ENCODE measurements at regions not wholly inside any gene's neighbourhood (a gene's known extent, or its start where the extent isn't known, plus 50 kb on each side); places are given as distances from the start of the nearest gene placed in this dataset.

DNA sequence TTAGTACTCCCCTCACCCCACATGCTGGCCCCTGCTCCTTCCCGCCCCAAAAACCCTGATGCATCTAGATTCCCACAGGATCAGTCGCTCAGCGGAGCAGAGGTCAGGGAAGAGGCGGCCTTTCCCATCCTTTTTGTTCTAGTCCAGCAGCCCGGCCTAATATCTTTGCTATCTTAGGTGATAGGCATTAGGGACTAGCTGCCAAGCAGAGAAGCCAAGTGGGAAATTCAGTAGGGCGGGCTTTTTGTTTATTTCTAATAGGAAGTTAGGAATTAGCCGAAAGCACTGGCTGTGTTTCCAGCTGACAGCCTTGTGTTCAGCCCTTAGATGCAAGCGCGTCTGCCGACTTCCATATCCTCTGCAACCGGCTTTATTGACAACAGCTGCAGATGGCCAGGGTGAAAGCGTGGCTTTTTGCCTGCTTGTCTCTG lies 59.0 kb upstream of the BCAR3 start:
- no peak overlapping the region for H3K4me2 ChIP-seq
- no peaks in the 10 kb centered on the region for H3K4me1 ChIP-seq (ENCODE audit: insufficient read depth)
- H2AFZ ChIP-seq = no peak overlapping the region
- no peaks in the 10 kb centered on the region for H3K9me3 ChIP-seq (ENCODE audit: low read depth)
- DNase-seq (ENCODE audit: low spot score) = no peak
- H4K20me1 ChIP-seq (ENCODE audit: insufficient read depth, poor library complexity, severe bottlenecking) = no peaks in the 10 kb centered on the region
- H3K79me2 ChIP-seq = no peaks in the 10 kb centered on the region
- H3K36me3 ChIP-seq (replicated peaks; ENCODE audit: insufficient read depth, low read depth) = no peaks in the 10 kb centered on the region
- H3K27ac ChIP-seq = no peak overlapping the region
- no peaks in the 10 kb centered on the region for H3K27me3 ChIP-seq
- 60% methylated on average over 12 of the region's 12 CpGs for WGBS (ENCODE audit: low lambda C conversion rate, missing lambda C conversion rate)
- H3K4me3 ChIP-seq = no peak overlapping the region
- TF ChIP-seq EZH2 (IDR thresholded peaks at IDR 0.05; ENCODE audit: borderline replicate concordance) (no peak), EZH2phosphoT487 (IDR thresholded peaks at IDR 0.05; ENCODE audit: low read depth, severe bottlenecking, unreplicated experiment) (no peak)
- TF ChIP-seq, protein P1, sequence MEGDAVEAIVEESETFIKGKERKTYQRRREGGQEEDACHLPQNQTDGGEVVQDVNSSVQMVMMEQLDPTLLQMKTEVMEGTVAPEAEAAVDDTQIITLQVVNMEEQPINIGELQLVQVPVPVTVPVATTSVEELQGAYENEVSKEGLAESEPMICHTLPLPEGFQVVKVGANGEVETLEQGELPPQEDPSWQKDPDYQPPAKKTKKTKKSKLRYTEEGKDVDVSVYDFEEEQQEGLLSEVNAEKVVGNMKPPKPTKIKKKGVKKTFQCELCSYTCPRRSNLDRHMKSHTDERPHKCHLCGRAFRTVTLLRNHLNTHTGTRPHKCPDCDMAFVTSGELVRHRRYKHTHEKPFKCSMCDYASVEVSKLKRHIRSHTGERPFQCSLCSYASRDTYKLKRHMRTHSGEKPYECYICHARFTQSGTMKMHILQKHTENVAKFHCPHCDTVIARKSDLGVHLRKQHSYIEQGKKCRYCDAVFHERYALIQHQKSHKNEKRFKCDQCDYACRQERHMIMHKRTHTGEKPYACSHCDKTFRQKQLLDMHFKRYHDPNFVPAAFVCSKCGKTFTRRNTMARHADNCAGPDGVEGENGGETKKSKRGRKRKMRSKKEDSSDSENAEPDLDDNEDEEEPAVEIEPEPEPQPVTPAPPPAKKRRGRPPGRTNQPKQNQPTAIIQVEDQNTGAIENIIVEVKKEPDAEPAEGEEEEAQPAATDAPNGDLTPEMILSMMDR (IDR thresholded peaks at IDR 0.05; ENCODE audit: poor library complexity) = no peak
- no peaks in the 10 kb centered on the region for H3K9me2 ChIP-seq (replicated peaks; ENCODE audit: insufficient read depth)

DNA sequence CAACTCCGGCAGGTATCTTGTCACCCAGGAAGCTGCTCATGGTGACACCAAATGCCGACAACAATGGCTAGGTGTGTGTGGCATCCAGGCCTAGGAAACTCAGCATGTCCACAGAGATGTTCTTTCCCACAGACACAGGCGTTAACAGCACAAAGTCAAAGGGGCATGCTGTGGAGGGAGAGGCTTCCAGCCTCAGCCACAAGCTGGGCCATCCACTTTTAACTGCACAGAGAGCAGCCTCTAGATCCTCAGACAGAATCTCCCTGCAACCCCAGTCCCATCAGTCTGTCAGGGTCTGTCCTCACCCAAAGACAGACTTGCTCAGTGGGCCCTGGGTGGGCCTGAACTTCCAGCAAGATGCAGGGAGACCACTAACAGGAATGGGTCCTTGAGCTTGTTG lies 58.5 kb upstream of the BCAR3 start:
- Histone ChIP-seq H4K20me1 (ENCODE audit: insufficient read depth, poor library complexity, severe bottlenecking) (no peaks in the 10 kb centered on the region), H3K36me3 (replicated peaks; ENCODE audit: insufficient read depth, low read depth) (no peaks in the 10 kb centered on the region), H3K4me3 (no peak overlapping the region), H3K9me2 (replicated peaks; ENCODE audit: insufficient read depth) (no peaks in the 10 kb centered on the region), H3K27me3 (no peaks in the 10 kb centered on the region), H3K4me2 (no peak overlapping the region), H3K27ac (no peak overlapping the region), H3K9me3 (ENCODE audit: low read depth) (no peaks in the 10 kb centered on the region), H2AFZ (no peak overlapping the region), H3K4me1 (ENCODE audit: insufficient read depth) (no peaks in the 10 kb centered on the region), H3K79me2 (no peaks in the 10 kb centered on the region)
- TF ChIP-seq EZH2phosphoT487 (IDR thresholded peaks at IDR 0.05; ENCODE audit: low read depth, severe bottlenecking, unreplicated experiment) (no peak), EZH2 (IDR thresholded peaks at IDR 0.05; ENCODE audit: borderline replicate concordance) (no peak)
- TF ChIP-seq, protein P1 (IDR thresholded peaks at IDR 0.05; ENCODE audit: poor library complexity) = no peak
- 98% methylated on average over 3 of the region's 3 CpGs for whole genome bisulfite sequencing (ENCODE audit: low lambda C conversion rate, missing lambda C conversion rate)
- DNase-seq (ENCODE audit: low spot score) = no peak

DNA sequence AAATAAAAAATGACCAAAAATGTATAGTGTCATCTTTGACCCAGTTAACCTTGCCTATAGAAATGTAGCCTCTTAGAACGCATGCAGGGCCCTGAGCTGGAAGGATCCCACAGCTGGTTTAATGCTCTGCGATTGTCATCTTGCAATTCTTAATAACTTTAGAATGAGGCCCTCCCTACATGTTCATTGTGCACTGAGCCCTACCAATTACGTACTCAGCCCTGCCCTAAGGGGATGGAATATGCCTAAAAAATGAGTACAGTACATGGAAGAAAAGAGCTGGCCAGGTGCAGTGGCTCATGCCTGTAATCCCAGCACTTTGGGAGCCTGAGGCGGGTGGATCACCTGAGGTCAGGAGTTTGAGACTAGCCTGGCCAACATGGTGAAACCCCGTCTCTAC lies 57.8 kb upstream of the BCAR3 start:
- no peak overlapping the region for H3K4me3 ChIP-seq
- no peaks in the 10 kb centered on the region for H3K9me2 ChIP-seq (replicated peaks; ENCODE audit: insufficient read depth)
- H3K27me3 ChIP-seq = no peaks in the 10 kb centered on the region
- H3K79me2 ChIP-seq = no peaks in the 10 kb centered on the region
- no peaks in the 10 kb centered on the region for H3K9me3 ChIP-seq (ENCODE audit: low read depth)
- no peak for TF ChIP-seq EZH2phosphoT487 (IDR thresholded peaks at IDR 0.05; ENCODE audit: low read depth, severe bottlenecking, unreplicated experiment)
- H3K4me2 ChIP-seq = no peak overlapping the region
- 94% methylated on average over 5 of the region's 5 CpGs for WGBS (ENCODE audit: low lambda C conversion rate, missing lambda C conversion rate)
- no peaks in the 10 kb centered on the region for H4K20me1 ChIP-seq (ENCODE audit: insufficient read depth, poor library complexity, severe bottlenecking)
- no peak overlapping the region for H2AFZ ChIP-seq
- no peak overlapping the region for H3K27ac ChIP-seq
- H3K36me3 ChIP-seq (replicated peaks; ENCODE audit: insufficient read depth, low read depth) = no peaks in the 10 kb centered on the region
- DNase-seq (ENCODE audit: low spot score) = no peak
- H3K4me1 ChIP-seq (ENCODE audit: insufficient read depth) = no peaks in the 10 kb centered on the region

DNA sequence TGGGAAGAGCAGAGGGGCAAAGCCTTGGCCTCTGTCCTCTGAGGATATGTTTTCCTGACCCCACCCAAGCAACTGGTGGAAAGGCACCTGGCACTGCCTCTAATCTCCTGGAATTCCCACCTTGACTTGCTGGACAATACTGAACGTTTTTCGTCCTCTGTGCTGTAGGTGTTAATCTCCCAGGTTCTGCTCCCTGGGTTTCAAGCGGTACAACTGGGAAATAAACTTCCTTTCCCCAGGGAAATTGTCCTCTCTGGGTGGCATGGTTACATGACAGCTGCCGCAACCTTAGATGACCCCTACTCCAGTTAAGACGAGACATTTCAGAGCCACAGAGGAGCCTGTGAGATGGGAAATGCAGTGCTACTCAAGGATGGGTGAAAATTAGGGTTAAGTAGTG lies 57.3 kb upstream of the BCAR3 start:
- Histone ChIP-seq H3K4me2 (no peak overlapping the region), H3K36me3 (replicated peaks; ENCODE audit: insufficient read depth, low read depth) (no peaks in the 10 kb centered on the region), H3K4me1 (ENCODE audit: insufficient read depth) (no peaks in the 10 kb centered on the region), H3K79me2 (no peaks in the 10 kb centered on the region), H3K9me2 (replicated peaks; ENCODE audit: insufficient read depth) (no peaks in the 10 kb centered on the region), H3K9me3 (ENCODE audit: low read depth) (no peaks in the 10 kb centered on the region), H4K20me1 (ENCODE audit: insufficient read depth, poor library complexity, severe bottlenecking) (no peaks in the 10 kb centered on the region), H3K27ac (no peak overlapping the region), H3K4me3 (no peak overlapping the region), H2AFZ (no peak overlapping the region), H3K27me3 (no peaks in the 10 kb centered on the region)
- 75% methylated on average over 5 of the region's 5 CpGs for WGBS (ENCODE audit: low lambda C conversion rate, missing lambda C conversion rate)
- TF ChIP-seq EZH2 (IDR thresholded peaks at IDR 0.05; ENCODE audit: borderline replicate concordance) = no peak
- TF ChIP-seq, protein P1 (IDR thresholded peaks at IDR 0.05; ENCODE audit: poor library complexity) = no peak
- TF ChIP-seq EZH2phosphoT487 (IDR thresholded peaks at IDR 0.05; ENCODE audit: low read depth, severe bottlenecking, unreplicated experiment) = no peak
- DNase-seq (ENCODE audit: low spot score) = no peak

All from hepatocyte (in vitro differentiated cells).